WTC11 (cell line): ENCODE measurements at regions not wholly inside any gene's neighbourhood (a gene's known extent, or its start where the extent isn't known, plus 50 kb on each side); places are given as distances from the start of the nearest gene placed in this dataset.

Experiments used
- ATAC-seq: fragments of 200-7000 bp; cut with Tn5 transposase; 2 replicates; pipeline ENCODE4 v1.10.0; 2021; ENCODE audit warnings: mild to moderate bottlenecking, moderate library complexity
- CTCF ChIA-PET: fragments of 300-600 bp; sonication (Branson Sonifier 250); formaldehyde crosslinking; loops from one replicate; lab custom pipeline; 2021; ENCODE audit warnings: antibody characterized with exemption; lab: Charles Lee
- POLR2A ChIA-PET: fragments of 350-600 bp; sonication (Branson Sonifier 250); formaldehyde crosslinking; loops from one replicate; lab custom pipeline; 2021; ENCODE audit warnings: antibody characterized with exemption; lab: Charles Lee
- DNase-seq: peaks from one replicate; pipeline ENCODE4 v3.0.0; 2021; ENCODE audit warnings: low spot score
- H3K27ac Mint-ChIP-seq: 2 replicates; pipeline ENCODE4 v1.8.0; 2021; ENCODE audit warnings: mixed read lengths
- H3K27me3 Mint-ChIP-seq: 2 replicates; pipeline ENCODE4 v1.8.0; 2021; ENCODE audit warnings: low read depth, mild to moderate bottlenecking, moderate library complexity, mixed read lengths
- H3K36me3 Mint-ChIP-seq: 2 replicates; pipeline ENCODE4 v1.8.0; 2021; ENCODE audit warnings: mixed read lengths
- H3K4me1 Mint-ChIP-seq: 2 replicates; pipeline ENCODE4 v1.8.0; 2022; ENCODE audit warnings: mixed read lengths
- H3K4me3 Mint-ChIP-seq: 2 replicates; pipeline ENCODE4 v1.8.0; 2021; ENCODE audit warnings: mild to moderate bottlenecking, moderate library complexity, mixed read lengths
- H3K9me3 Mint-ChIP-seq: 2 replicates; pipeline ENCODE4 v1.8.0; 2021; ENCODE audit warnings: mixed read lengths
- CREB1 ChIP-seq: sonication (generic); formaldehyde crosslinking; IDR thresholded peaks from 2 replicates; pipeline ENCODE4 v1.8.0; 2023; ENCODE audit warnings: mild to moderate bottlenecking, missing genetic modification reagents
- CREM ChIP-seq: sonication (generic); formaldehyde crosslinking; IDR thresholded peaks from 2 replicates; pipeline ENCODE4 v1.8.1; 2022; ENCODE audit warnings: mild to moderate bottlenecking, missing genetic modification reagents, moderate library complexity
- ELF4 ChIP-seq: sonication (generic); formaldehyde crosslinking; IDR thresholded peaks from 2 replicates; pipeline ENCODE4 v1.8.1; 2022; ENCODE audit warnings: low read depth, mild to moderate bottlenecking, moderate library complexity, missing genetic modification reagents
- ESRRA ChIP-seq: sonication (generic); formaldehyde crosslinking; IDR thresholded peaks from 2 replicates; pipeline ENCODE4 v1.8.1; 2022; ENCODE audit warnings: mild to moderate bottlenecking, missing genetic modification reagents, borderline replicate concordance
- ETV6 ChIP-seq: sonication (generic); formaldehyde crosslinking; IDR thresholded peaks from 2 replicates; pipeline ENCODE4 v1.8.1; 2022; ENCODE audit warnings: mild to moderate bottlenecking, missing genetic modification reagents
- FOXP4 ChIP-seq: sonication (generic); formaldehyde crosslinking; IDR thresholded peaks from 2 replicates; pipeline ENCODE4 v1.8.0; 2022; ENCODE audit warnings: mild to moderate bottlenecking, missing genetic modification reagents
- GTF2I ChIP-seq: fragments of 250-450 bp; sonication (Bioruptor Pico); conservative IDR thresholded peaks from 2 replicates; pipeline ENCODE4 v1.4.0; 2021; ENCODE audit warnings: mild to moderate bottlenecking
- HMGXB4 ChIP-seq: sonication (generic); formaldehyde crosslinking; IDR thresholded peaks from 2 replicates; pipeline ENCODE4 v1.8.1; 2023; ENCODE audit warnings: mild to moderate bottlenecking, moderate library complexity, missing genetic modification reagents
- NFE2L1 ChIP-seq: sonication (generic); formaldehyde crosslinking; IDR thresholded peaks from 2 replicates; pipeline ENCODE4 v1.8.1; 2023; ENCODE audit warnings: missing genetic modification reagents
- NR1H2 ChIP-seq: sonication (generic); formaldehyde crosslinking; IDR thresholded peaks from 2 replicates; pipeline ENCODE4 v1.9.0; 2021; ENCODE audit warnings: mild to moderate bottlenecking, moderate library complexity, missing genetic modification reagents
- NR2C2 ChIP-seq: sonication (generic); formaldehyde crosslinking; IDR thresholded peaks from 2 replicates; pipeline ENCODE4 v1.8.0; 2022; ENCODE audit warnings: mild to moderate bottlenecking, missing genetic modification reagents
- PRDM15 ChIP-seq: sonication (generic); formaldehyde crosslinking; IDR thresholded peaks from 2 replicates; pipeline ENCODE4 v1.8.0; 2022; ENCODE audit warnings: missing genetic modification reagents
- RELA ChIP-seq: sonication (generic); formaldehyde crosslinking; IDR thresholded peaks from 2 replicates; pipeline ENCODE4 v1.8.1; 2022; ENCODE audit warnings: missing genetic modification reagents, mild to moderate bottlenecking, borderline replicate concordance
- STAT6 ChIP-seq: sonication (generic); formaldehyde crosslinking; conservative IDR thresholded peaks from 2 replicates; pipeline ENCODE4 v1.8.1; 2023; ENCODE audit warnings: mild to moderate bottlenecking, low read depth, missing genetic modification reagents, moderate library complexity
- TEAD1 ChIP-seq: sonication (generic); formaldehyde crosslinking; IDR thresholded peaks from 2 replicates; pipeline ENCODE4 v1.8.0; 2022; ENCODE audit warnings: mild to moderate bottlenecking, missing genetic modification reagents
- ZBTB21 ChIP-seq: sonication (generic); formaldehyde crosslinking; IDR thresholded peaks from 2 replicates; pipeline ENCODE4 v1.8.1; 2023; ENCODE audit warnings: mild to moderate bottlenecking, missing genetic modification reagents, borderline replicate concordance
- ZNF281 ChIP-seq: sonication (generic); formaldehyde crosslinking; IDR thresholded peaks from 2 replicates; pipeline ENCODE4 v1.8.0; 2023; ENCODE audit warnings: mild to moderate bottlenecking, missing genetic modification reagents
- ZNF416 ChIP-seq: fragments of 250-450 bp; sonication (Bioruptor Pico); IDR thresholded peaks from 2 replicates; pipeline ENCODE4 v1.9.0; 2021; ENCODE audit warnings: mild to moderate bottlenecking, inconsistent platforms
- ZNF512 ChIP-seq: sonication (generic); formaldehyde crosslinking; IDR thresholded peaks from 2 replicates; pipeline ENCODE4 v1.8.1; 2022; ENCODE audit warnings: missing genetic modification reagents, borderline replicate concordance

GRCh38 chr22:25362883-25363240 lies 143.4 kb downstream of the CRYBB2 start:
- no peak overlapping the region for H3K27ac Mint-ChIP-seq
- no peak for TF ChIP-seq ELF4 (CRISPR knock-in tag)
- no peak for TF ChIP-seq CREB1
- TF ChIP-seq GTF2I (CRISPR knock-in tag) = no peak
- no peak for TF ChIP-seq NR2C2 (CRISPR knock-in tag)
- TF ChIP-seq, all 79 proteins: peak for 0
- Mint-ChIP-seq H3K27me3 (no peaks in the 10 kb centered on the region), H3K4me3 (no peak overlapping the region), H3K9me3 (no peaks in the 10 kb centered on the region), H3K36me3 (no peaks in the 10 kb centered on the region), H3K4me1 (no peaks in the 10 kb centered on the region)
- POLR2A ChIA-PET = no interaction called here
- CTCF ChIA-PET = interaction anchor here (0.8 to 3.5 kb wide), 3 partner anchors 8 to 281 kb away, joined by 3 to 9 read pairs (median 3); no protein-coding TSS in a partner anchor
- DNase-seq = no peak
- ATAC-seq = no peak

- no peaks in the 10 kb centered on the region for H3K9me3 Mint-ChIP-seq
- ChIA-PET POLR2A (no interaction called here), CTCF (interaction anchor here (3.5 kb wide), 1 partner anchor 13 kb away, joined by 9 read pairs; no protein-coding TSS in a partner anchor)
- DNase-seq (no peak), ATAC-seq (no peak)
- H3K4me3 Mint-ChIP-seq = no peak overlapping the region
- no peaks in the 10 kb centered on the region for H3K4me1 Mint-ChIP-seq
- H3K36me3 Mint-ChIP-seq = no peaks in the 10 kb centered on the region
- H3K27me3 Mint-ChIP-seq = no peaks in the 10 kb centered on the region
- H3K27ac Mint-ChIP-seq = no peak overlapping the region
- no peak for TF ChIP-seq PRDM15 (CRISPR knock-in tag)
- TF ChIP-seq ZNF512 = no peak
- no peak for TF ChIP-seq TEAD1 (CRISPR knock-in tag)
- no peak for TF ChIP-seq FOXP4
- TF ChIP-seq RELA (CRISPR knock-in tag) = no peak
- TF ChIP-seq ZNF416 (CRISPR knock-in tag) = no peak
- no peak for TF ChIP-seq ETV6 (CRISPR knock-in tag)
- TF ChIP-seq CREB1 = no peak
- no peak for TF ChIP-seq ZNF281 (CRISPR knock-in tag)
- TF ChIP-seq NR2C2 (CRISPR knock-in tag) = no peak
- TF ChIP-seq ZBTB21 (CRISPR knock-in tag) = no peak
- TF ChIP-seq STAT6 = no peak
- no peak for TF ChIP-seq ESRRA (CRISPR knock-in tag)
- TF ChIP-seq NR1H2 (CRISPR knock-in tag) = no peak
- TF ChIP-seq CREM (CRISPR knock-in tag) = no peak
- TF ChIP-seq NFE2L1 (CRISPR knock-in tag) = no peak
- TF ChIP-seq HMGXB4 (CRISPR knock-in tag) = no peak
Observed at GRCh38 chr22:25363474-25363873, 144.0 kb downstream of the CRYBB2 start.
